NCI-H2081 treated with DMSO at 0.1 percent for 48 hours (cell line): ENCODE measurements at regions not wholly inside any gene's neighbourhood (a gene's known extent, or its start where the extent isn't known, plus 50 kb on each side); places are given as distances from the start of the nearest gene placed in this dataset.

Source experiments
- DNase-seq: peaks from one replicate; lab custom pipeline; 2025; lab: John Stamatoyannopoulos, UW

DNA sequence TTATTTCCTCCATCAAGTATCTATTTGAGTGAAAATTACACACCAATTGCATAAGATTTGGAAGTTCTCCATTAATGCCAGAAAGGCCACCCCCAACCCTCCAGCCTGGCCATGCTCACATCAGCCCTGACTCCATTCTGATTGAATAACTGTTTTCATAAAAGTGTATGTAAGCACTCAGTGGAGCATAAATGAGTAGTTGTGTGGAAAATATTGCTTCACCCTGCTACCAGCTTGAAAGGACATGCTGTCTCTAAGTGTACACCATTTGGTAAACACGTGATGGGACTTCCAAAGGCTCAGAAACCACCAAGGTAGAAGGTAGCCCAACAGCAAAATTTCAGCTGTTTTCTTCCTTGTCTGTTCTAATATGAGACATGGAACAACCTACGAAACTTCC is 393.8 kb downstream of the ZNF385D start:
- DNase-seq: no peak

DNA sequence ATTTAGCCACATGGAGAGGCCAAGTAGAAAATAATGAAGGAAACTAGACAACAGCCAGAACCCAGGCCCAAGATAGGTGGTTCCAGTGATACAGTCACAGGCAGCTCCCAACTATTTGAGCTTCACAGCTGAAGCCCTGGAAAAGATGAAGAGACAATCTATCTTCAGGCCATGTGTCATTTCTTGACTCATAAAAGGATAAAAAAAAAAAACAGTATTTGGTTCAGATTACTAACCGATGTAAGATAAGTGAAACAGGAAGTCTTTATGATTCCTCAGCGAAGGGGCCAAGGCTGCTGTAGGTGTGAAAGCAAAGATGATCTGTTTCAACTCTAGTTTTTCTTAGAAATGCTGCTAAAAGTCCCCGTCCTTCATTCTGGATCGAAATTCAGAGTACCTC is 394.6 kb downstream of the ZNF385D start:
- DNase-seq: no peak

DNA sequence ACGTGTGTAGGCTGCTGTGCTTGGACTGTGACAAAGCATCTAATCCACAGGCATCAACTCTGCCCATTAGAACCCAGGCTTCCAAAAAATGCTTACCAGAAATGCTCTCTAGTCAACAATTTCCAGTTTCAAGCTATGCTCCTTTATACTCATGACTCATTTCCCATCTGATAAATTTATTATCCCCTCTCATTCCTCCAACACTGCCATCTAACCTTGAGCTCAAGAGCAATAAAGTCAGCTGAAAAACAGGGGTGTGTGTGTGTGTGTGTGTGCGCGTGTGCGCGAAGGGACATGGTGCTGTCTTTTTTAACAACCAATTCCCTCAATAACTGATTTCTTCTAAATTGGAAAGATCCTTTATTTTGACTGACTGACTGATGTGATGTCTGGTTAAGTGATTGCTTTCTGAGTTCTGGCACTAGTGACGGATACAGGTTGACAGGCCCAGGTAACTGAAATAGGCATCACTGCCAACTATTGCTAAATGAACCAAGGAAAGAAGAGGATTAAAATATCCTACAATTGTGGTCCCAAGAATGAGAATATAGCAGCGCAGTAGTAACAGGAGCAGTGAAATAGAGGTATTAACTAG is 405.5 kb downstream of the ZNF385D start:
- no peak for DNase-seq

DNA sequence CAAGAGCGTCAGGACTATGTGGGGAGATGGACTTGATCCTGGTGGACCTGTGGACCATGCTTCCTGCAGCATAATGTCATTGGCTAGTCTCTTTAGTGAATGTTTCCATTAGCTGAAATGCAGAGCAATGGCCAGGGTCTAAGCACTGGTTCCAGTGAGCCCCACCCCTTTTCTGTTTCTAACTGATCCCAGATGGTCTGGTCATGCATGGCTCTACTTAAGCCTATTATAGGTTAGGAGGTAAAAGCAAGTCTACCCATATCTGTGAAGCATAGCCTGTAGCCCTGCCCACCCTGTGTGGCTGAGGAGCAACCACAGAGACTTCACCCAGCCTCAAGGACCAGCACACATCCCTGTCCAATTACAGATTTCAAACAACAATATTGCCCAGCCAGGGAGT is 419.2 kb downstream of the ZNF385D start:
- no peak for DNase-seq

DNA sequence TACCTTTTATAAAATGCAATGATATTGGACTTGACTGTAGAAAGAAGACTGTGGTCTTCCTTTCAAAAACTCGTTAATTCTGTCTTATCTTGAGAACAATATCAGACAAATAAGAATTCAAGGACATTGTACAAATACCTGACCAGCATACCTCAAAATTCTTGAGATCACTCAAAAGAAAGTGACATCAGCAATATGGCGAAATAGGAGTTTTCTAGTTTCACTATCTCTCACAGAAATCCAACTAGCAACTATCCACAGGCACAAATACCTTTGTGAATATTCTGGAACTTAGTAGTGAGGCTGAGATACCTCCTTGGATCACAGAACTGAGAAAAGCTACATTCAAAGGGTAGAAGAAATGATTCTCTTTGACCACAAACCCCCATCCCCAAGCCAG is 419.7 kb downstream of the ZNF385D start:
- DNase-seq: no peak

DNA sequence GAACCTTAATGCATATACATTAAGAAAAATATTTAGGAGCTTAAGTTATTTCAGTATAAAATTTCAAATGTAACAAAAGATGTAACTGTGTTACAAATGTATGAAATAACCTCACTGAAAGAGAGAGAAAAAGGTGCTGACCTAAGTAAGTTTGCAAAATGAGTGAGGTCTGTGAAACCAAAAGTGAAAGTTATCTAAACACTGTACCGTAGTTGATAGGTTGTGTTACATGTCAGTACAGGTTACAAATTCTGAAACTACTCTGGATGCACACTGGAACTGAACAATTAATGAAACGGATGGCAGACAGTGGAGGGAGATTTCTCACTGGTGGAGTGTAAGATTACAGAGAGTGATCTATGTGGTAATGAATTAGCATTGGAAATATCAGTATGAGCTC is 420.7 kb downstream of the ZNF385D start:
- no peak for DNase-seq

DNA sequence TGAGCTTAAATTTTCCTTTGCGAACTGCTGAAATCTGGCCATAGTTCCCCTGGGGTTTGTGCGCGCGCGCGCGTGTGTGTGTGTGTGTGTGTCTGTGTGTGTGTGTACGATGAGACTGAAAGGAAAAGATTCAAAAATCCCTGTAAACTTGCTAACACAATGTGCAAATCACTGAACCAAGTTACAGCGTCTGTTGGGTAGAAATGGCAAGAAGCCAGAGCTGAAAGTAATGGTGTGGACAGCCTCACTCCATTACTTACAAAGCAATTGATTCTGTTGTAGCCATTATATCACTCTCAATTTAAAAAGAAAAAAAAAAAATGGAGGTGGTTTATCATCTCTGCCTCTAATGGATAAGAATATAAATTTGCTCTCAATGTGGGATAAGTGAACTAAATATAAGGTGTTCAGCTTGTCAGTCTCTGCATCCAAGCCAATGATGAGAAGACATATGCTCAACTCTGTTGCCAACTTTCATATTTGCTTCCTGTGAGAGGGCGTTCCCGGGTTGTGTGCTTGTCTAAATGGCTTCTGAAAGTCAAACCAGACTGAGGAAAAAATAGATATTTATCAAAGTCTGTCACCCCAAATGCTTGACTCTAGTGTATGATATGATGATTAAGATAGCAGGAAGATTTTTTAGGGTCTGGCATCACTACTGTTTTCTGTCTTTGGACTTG is 422.2 kb downstream of the ZNF385D start:
- no peak for DNase-seq

DNA sequence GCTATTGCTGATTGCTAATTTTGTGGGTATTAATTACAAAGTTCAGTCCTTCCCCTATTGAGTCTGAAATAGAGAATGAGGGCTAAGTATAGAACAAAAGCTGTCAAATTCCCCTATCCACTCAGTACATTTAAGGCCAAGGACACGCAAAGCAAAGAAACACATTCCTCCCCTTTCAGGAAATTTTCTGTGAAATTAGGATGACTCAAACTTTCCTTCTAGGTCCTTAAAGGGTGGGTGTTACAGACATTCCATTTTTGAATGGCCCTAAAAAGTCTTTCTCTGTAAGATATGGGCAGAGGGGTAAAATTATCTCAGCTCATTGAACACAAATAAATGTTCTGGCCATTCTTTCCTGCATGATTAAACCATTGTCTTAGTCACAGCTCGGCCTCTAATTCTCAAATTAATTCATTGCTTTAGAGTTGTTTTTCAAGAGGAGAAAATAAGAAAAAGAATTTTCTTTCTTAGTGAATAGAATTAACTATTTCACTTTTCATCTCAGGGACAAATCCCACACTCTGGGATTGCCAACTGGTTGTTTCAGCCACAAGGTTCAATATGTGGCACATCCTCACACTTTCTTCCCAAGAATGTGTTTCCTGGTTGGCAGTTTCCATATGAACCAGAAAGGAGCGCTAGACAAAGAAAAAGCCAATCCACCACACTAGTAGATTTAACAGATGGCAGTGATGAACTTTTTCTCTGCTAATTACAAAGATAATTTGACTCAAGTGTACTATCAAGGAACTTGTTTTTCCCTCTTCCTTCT is 424.1 kb downstream of the ZNF385D start:
- DNase-seq: no peak

DNA sequence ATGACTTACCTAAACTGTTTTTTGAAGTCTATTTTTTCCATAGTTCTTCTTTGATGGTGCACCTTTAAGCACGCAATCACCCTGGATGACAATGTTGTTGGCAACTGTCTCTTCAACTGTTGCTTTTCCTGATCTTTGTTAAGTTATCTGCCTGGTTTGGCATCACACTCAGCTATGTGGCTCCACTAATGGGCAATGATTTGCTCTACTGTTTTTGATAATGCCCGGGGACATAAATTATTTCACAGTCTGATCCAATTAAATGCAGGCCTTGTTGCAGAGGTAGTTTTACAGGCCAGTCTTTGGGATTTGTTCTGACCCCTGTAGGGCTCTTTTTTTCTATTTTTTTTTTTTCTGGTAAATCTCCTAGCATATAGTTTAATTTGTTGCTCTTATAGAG is 436.3 kb downstream of the ZNF385D start:
- DNase-seq: no peak

DNA sequence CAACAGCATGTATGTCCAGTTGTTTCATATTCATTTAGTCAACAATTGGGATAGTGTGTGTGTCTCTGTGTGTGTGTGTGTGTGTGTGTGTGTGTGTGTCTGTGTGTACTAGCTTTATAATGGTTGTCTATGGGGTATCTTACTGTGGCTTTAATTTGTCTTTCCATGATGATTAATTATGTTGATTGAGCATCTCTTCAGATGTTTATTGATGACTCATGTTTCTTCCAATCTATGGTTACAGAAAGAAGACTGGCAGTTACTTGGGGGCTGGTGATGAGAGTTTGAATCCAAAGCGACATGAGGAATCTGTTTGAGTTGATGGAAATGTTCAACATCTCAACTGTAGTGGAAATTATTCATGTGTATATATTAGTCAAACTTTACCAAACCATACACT is 440.1 kb downstream of the ZNF385D start:
- DNase-seq: no peak

DNA sequence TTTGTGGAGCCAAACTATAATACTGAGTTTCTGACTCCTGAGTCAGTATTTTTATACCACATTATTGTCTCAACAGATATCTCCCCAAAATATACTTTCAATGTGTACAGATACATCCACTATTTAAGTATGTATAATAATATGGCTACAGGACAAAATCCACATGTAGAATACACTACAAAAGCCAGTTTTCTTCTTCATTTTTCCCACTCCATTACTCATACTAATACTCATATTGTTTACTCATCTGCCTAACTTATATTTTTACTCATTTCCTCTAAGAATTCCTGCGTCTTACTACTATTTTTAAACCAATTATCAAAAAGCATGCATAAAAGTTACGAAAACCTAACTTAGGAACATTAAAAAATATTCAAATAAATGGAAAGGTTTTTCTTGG is 440.8 kb downstream of the ZNF385D start:
- no peak for DNase-seq

DNA sequence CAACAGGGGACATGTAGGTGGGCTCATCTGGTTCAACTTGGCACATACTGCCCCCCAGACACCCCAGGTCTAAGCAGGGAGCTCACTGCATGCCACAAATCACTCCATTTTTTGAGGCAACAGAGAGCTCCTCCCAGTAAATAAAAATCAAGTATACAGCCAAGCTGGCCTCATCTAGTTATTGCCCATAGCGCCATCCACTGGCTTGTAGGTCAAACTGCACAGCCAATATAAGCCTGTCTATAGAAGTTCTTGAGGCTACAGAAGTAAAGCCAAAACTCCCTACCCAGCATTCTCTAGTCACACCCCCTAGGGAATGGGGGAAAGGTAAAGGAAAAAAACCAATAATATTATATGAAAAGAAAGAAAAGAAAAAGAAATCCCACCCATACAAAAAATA is 453.7 kb downstream of the ZNF385D start:
- DNase-seq: no peak

DNA sequence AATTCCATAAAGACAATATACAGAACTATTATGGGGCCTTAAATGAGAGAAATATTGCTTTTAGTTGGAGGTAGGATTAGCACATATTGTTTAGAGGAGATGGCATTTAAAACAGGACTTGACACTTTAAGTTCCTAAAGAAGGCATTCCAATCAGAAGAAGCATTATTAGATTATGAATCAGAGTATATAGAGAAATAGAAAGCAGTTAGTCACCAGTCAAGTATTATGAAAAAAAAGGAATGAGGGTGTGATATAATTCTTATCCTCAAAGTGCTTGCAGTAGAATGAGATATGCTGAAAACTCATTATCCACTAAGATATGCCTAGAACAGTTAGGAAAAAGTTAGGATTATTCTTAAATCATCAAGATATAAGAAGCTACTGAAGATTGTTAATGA is 456.2 kb downstream of the ZNF385D start:
- DNase-seq: no peak

DNA sequence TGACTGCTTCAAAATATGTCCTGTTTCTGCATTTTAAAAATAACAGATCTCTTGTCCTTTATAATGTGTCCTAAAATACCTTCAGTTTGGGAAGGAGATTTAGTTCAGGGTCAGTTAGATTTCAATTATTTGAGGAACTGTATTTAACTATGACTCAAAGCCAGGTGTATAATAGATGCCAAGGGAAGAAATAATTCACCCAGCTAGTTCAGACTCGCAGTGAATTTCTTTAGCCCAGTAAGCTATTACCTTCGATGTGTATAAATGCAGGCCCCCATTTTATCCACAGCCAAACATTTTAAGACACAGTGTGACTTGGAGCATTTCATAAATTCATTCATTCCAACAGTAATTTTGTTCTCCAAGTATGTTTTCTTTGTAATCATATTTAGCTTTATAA is 458.0 kb downstream of the ZNF385D start:
- no peak for DNase-seq

DNA sequence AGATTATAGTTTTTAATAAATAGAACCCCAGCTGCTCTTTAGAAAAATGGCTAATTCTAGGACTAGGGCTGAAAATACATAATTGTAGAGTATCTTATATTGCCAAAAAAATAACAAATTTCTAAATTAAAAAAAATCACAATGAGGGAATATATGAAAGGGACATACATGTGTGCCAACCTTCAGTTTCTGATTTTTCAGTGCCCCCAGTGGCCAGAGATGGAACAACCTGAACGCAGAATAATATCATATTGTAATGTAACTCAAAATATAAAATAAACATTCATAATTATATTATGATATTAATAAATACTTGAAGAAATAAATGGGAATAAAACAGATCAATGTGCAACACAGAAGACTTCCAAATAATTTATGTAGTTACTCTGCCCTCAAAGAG is 460.5 kb downstream of the ZNF385D start:
- no peak for DNase-seq

DNA sequence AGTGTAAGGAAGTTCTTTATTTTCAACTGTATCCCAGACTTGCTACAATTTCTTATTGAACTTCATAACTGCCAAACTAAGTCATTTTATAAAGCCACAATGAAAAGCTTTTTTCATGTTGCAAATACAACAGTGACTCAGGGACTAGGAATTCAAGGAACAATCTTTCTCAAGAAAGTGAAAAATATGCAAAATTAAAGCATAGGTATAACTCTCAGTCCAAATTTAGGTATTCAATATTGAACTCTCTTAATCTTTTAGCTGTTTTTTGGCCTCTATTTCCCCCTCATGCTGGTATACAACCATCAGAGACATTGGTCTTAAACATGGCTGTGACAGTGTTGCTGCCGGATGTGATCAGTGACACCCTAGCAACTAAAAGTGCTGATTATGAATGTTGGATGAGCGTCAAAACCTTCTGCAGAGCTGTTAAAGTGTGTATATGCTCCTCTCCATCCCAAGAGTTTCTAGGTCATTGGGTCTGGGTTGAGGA is 476.9 kb downstream of the ZNF385D start:
- no peak for DNase-seq

DNA sequence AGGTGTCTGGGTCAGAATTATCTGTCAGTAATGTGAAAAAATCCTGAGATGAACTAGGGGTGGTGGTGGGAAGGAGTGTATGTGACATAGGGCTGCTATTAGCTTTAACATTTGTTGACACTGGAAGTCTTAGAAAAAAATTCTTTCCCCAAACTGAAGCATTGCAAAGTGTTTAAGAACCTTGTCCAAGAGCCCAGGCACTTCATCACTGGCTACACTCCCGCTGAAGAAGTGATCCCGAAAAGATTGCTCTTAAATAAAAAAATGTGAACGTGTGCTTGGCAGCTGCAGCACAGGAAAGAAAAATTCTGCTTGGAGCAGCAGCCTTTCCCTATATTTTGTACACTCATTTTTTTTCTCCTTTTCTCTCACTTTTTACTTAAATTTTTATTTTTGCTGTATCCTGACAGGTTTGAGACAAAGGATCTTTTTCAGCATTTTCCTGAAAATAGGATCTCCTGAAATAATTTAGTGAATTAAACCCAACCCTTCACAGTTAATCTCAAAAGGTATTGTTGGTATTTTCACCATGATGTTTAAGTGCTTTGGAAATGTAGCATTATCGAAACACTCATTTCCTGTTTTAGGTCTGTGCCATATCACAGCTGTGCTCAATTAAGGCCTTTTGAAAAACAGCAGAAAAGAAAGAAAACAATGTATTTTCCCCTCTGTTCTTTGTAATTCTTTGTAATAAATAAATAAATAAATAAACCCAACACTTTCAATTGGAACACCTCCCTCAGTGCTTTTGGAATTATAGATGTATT is 477.6 kb downstream of the ZNF385D start:
- DNase-seq: no peak

DNA sequence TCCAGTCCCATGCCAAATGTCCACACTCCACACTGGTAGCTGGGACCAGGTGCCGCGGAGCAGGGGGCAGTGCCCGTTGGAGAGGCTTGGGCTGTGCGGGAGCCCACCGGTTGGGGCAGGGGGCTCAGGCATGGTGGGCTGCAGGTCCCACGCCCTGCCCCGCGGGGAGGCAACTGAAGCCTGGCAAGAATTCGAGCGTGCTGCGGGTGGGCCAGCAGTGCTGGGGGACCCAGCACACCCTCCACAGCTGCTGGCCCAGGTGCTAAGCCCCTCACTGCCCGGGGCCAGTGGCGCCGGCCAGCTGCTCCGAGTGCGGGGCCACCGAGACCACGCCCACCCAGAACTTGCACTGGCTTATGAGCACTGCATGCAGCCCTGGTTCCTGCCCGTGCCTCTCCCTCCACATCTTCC is 479.4 kb downstream of the ZNF385D start:
- no peak for DNase-seq

DNA sequence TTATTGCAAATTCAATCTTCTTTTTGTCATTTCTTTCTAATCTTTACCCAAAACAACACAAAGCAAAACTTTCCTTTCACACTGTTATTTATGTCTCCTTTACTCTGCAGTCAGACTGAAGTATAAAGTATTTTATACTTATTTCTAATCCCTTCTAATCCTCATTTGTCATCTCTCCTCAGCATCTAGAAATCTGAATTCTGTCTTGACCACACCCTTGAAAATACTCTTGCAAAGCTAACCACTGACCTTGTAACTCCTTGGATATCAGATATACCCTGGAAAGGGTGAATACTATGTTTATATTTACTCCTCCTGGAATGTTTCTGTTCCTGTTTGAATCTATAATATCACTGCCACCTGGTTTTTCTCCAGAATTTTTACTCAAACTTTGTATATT is 481.1 kb downstream of the ZNF385D start:
- DNase-seq: no peak

DNA sequence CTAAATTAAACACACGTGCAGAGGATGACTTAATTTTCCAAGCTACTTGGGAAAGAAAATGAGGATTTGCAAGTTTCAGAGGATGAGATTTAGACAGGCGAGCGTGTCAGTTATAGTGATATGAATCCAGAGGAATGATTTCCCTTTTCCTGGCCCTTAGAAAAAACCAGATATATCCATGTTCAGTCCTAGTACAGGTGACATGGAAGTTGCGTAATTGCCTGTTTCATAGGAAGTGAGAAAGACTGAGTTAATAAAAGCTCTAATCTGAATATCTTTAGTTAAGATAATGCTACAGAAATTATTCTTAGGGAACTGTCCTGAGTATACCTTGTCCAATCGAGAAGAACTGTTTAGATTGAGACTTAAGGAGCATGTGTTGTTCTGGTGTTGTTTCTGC is 490.5 kb downstream of the ZNF385D start:
- no peak for DNase-seq

DNA sequence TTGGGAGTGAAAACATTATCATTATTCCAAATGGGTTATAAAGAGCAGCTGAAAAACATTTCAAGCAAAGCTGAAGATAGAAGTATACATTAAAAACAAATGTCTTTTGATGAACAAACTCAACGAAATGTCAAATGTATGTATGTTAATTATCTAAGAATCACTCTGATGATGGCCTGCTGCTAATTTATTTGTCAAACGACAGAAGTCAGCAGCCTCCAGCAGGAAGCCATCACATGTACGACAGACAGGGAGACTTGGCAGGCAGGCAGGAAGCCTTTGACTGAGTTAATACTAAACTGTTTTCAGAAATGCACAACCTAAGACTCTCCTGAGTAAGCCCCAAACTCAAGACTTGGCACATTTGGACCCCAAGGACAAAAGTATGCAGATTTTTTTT is 491.1 kb downstream of the ZNF385D start:
- DNase-seq: no peak

DNA sequence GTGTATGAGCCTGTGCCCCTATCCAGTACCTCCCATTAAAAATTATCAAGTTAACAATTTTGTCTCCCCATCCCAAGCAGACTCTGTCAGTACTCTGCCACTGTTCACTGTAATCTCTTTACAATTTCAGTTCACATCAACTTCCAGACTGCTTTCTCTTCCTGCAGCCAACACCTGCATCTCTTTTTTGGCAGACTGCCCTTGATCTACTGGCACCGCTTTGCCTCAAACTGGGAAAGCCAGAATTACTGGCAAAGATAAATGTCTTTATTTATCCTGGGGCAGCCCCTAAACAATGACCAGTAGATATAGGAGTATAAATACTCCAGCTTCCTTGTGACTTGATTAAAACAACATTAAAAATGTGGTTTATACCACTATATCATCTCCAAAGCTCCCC is 494.1 kb downstream of the ZNF385D start:
- DNase-seq: no peak

DNA sequence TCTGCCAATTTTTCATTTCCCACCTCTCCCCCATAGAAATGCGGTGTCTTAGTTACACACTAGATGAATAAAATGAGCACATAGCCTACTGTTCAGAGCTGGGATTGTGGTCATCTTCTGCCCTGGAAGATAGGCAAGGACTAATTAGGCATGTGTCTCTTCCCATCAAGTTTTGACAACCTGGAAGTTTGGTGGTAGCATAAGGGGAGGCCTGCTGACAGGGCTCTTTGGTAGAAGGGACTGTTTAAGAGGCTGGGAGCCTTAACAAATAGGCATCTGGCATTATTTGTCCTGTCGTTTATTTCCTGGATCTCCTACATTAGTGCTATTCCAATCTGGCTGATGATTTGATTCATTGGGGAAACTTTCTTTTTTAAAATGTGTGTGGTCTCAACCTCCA is 512.3 kb downstream of the ZNF385D start:
- DNase-seq: no peak
